Glomerular endothelial cell (primary cell): ENCODE measurements at regions not wholly inside any gene's neighbourhood (a gene's known extent, or its start where the extent isn't known, plus 50 kb on each side); places are given as distances from the start of the nearest gene placed in this dataset.
"Not testable (repeated sequence)": the region's sequence is repeated elsewhere in the genome, so short reads cannot be mapped to it uniquely, and the experiment has no call there.

ENCODE experiments used
- DNase-seq: peaks from one replicate; pipeline ENCODE4 v3.0.0-alpha.2; 2011; ENCODE audit warnings: low read depth, low spot score; ENCODE audit errors: extremely low read depth

- DNase-seq: not testable (repeated sequence)
Observed at GRCh38 chr2:111282162-111282561, 161.4 kb downstream of the BCL2L11 start.

GRCh38 chr2:111287646-111288568, 167.2 kb downstream of the BCL2L11 start:
- not testable (repeated sequence) for DNase-seq

GRCh38 chr2:111290370-111290769, 169.7 kb downstream of the BCL2L11 start:
- DNase-seq: not testable (repeated sequence)

- not testable (repeated sequence) for DNase-seq
Observed at GRCh38 chr2:111291566-111291965, 170.9 kb downstream of the BCL2L11 start.

GRCh38 chr2:111292232-111292968, 171.7 kb downstream of the BCL2L11 start:
- not testable (repeated sequence) for DNase-seq

GRCh38 chr2:111294699-111295098, 174.0 kb downstream of the BCL2L11 start:
- not testable (repeated sequence) for DNase-seq

- not testable (repeated sequence) for DNase-seq
Observed at GRCh38 chr2:111296122-111296804, 175.5 kb downstream of the BCL2L11 start.

GRCh38 chr2:111297128-111297527, 176.4 kb downstream of the BCL2L11 start:
- not testable (repeated sequence) for DNase-seq

GRCh38 chr2:111298927-111299326, 178.2 kb downstream of the BCL2L11 start:
- not testable (repeated sequence) for DNase-seq

- not testable (repeated sequence) for DNase-seq
Observed at GRCh38 chr2:111299635-111300034, 178.9 kb downstream of the BCL2L11 start.

- not testable (repeated sequence) for DNase-seq
Observed at GRCh38 chr2:111301677-111302076, 181.0 kb downstream of the BCL2L11 start.

GRCh38 chr2:111302397-111303218, 181.9 kb downstream of the BCL2L11 start:
- not testable (repeated sequence) for DNase-seq

GRCh38 chr2:111307302-111307701, 186.6 kb downstream of the BCL2L11 start:
- DNase-seq: not testable (repeated sequence)

GRCh38 chr2:111309231-111310075, 188.7 kb downstream of the BCL2L11 start:
- not testable (repeated sequence) for DNase-seq

GRCh38 chr2:111310395-111310794, 189.7 kb downstream of the BCL2L11 start:
- not testable (repeated sequence) for DNase-seq

GRCh38 chr2:111311568-111311967, 190.9 kb downstream of the BCL2L11 start:
- not testable (repeated sequence) for DNase-seq

- DNase-seq: not testable (repeated sequence)
Observed at GRCh38 chr2:111312897-111313607, 192.3 kb downstream of the BCL2L11 start.

GRCh38 chr2:111313711-111314110, 193.0 kb downstream of the BCL2L11 start:
- not testable (repeated sequence) for DNase-seq
